GM19372 (cell line): ENCODE measurements at regions not wholly inside any gene's neighbourhood (a gene's known extent, or its start where the extent isn't known, plus 50 kb on each side); places are given as distances from the start of the nearest gene placed in this dataset.
"Not testable (repeated sequence)": the region's sequence is repeated elsewhere in the genome, so short reads cannot be mapped to it uniquely, and the experiment has no call there.

Experiments used
- ATAC-seq: cut with Tn5 transposase; IDR thresholded peaks from one replicate; pipeline ENCODE4 v1.9.1; 2021; ENCODE audit warnings: mild to moderate bottlenecking, low read depth, moderate library complexity; ENCODE audit not compliant: unreplicated experiment

- no peak for ATAC-seq
These were observed 244.5 kb upstream of the ANKRD30A start for GRCh38 chr10:36880898-36881297.

GRCh38 chr10:36872702-36873393 is 252.6 kb upstream of the ANKRD30A start:
- ATAC-seq: peak; percentile 72

DNA sequence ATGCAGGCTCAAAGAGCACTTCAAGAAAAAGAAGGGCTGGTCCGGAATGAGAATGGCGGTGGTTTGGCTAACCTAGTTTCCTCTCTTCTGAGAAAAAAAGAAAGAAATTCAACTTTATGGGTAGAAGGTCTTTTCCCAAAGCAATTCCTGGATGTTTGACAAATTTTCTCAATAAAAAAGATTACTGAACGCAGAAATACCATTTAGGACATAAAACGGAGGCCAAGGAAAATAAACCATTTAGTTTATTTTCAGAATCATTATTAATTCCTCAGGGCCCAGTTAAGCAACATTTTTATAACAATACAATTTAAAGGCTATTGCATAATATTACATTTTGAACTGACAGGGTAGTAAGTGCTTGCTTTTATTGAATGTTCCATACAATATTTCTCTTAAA is 284.6 kb upstream of the ANKRD30A start:
- no peak for ATAC-seq

DNA sequence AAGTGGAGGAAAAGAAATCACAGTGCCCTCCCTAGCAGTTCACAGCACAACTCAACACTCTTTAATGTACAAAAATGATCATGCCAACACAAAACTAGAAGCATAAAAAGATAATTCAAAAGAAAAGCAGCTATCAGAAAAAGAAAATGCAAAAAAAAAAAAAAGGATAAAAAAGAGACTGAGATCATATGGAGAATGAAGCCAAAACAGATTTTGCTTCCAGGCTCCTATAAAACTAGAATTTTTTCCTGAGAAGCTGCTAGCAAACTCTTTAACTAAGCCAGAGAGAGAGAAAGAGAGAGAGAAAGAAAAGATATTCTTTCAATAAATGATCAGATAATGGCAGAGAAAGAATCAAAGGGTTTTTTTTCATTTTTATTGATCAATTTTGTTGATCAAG is 288.0 kb upstream of the ANKRD30A start:
- ATAC-seq: no peak

DNA sequence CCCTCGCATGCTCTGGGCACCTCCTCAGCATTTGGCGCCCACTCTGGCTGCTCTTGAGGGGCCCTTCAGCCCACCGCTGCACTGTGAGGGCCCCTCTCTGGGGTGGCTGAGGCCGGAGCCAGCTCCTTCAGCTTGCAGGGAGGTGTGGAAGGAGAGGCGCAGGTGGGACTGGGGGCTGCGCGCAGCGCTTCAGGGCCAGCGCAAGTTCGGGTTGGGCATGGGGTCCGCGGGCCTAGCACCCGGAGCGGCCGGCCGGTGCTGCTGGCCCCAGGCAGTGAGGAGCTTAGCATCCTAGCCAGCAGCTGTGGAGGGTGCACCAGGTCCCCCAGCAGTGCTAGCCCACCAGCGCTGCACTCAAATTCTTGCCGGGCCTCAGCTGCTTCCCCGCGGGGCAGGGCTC is 305.6 kb upstream of the ANKRD30A start:
- ATAC-seq: no peak

DNA sequence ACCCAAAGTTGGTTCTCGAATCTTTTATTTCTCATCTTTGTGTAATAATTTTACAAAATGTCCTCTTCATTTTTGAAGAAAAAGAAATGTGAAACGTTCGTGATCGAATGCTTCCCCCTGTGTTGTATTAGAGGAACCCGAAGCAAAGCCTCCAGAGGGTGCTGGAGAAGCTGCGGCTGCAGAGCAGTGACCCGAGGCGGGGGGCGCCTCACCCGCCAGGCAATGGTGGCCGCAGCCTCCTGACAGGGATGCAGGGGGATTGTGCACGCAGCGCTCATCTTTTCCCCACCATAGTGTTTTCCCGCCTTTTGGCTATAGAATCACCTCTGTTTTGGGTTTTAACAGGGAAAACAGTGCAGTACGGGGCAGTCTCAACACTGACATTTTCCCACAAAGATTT is 307.5 kb upstream of the ANKRD30A start:
- no peak for ATAC-seq

GRCh38 chr10:36808625-36809362 is 316.6 kb upstream of the ANKRD30A start:
- no peak for ATAC-seq

DNA sequence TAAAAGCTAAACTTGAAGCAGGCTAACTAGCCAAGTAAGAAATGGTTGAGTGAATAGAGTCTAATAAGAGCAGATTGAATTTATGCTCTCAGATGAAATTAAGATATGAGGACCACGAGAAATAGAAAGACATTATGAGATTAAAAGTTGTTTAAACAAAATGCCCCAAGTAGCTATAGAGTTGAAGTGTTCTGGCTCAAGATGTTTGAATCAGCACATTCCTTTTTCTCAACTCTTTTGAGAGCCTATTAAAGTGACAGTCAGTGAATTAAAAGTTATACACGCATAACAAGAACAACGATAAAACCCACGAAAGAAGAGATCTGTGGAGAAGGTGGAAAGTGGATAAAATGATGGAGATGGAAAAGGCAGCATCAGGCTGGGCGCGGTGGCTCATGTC is 322.2 kb upstream of the ANKRD30A start:
- ATAC-seq: no peak

DNA sequence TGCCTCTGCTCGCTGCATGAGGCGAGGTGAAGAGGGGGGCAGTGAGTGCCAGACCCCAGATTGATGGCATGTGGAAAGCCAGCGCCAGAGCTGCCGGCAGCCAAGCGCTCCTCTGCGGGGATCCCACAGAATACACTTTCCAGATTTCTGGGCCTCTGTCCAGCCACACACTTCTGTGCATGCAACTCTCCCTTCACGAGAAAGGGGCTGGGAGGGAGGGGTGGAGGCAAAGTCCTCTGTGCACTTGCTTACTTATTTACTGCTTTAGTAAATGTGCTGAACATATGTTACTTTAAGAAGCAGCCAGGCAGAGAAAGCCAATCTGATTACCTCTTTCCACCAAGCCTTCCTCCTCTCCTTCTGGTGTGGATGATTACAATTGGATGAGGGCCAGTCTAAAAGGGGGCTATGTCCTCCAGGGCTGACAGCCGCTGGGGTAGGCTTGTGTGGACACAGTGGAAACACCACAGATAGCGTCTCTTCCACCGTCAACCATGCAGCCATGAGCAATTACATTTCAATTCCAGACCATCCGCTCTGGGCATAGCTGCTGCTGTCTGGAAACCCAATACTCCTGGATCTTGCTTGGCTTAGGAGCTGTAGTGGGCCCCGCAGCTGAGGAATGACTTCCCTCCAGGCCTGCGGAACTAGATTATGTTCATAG is 322.8 kb upstream of the ANKRD30A start:
- no peak for ATAC-seq

- ATAC-seq: no peak
These were observed 323.7 kb upstream of the ANKRD30A start for GRCh38 chr10:36801660-36802059.

DNA sequence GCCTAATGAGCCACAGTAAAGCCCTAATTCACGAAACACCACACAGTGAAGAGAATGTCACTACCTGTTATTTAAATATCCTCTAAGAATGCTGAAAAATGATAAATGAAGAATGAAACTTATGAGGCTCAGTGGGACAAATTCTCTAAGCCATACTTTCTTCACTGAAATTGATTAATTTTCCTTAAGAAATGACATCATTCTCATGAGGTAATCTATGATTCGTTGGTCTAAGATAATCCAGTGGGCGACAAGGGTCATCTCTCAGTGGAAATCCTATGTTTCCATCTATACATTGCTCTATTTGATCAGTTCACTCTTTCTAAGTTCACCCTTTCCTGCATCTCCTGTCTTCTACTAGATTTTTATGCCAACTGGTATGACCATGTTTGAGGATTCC is 330.4 kb upstream of the ANKRD30A start:
- ATAC-seq: no peak

- no peak for ATAC-seq
These were observed 335.4 kb upstream of the ANKRD30A start for GRCh38 chr10:36789974-36790373.

DNA sequence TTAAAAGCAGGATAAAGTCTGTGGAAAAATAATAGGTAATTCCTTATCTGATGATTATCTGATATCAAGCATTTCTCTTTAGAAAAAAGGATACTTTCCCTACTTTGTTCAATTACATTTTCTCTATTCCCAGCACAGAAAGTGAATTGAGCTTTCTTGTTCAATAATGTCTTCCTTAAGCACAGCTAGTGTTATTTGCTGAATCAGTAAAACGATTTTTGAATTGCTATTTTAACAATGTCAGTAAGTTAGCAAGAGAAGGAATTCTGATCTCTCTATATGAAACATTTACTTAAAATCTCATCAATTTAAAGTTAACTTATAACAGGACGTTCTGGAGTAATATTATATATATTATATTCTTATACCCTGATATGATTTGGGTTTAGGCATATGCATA is 337.2 kb upstream of the ANKRD30A start:
- ATAC-seq: no peak

GRCh38 chr10:36783400-36783799 is 342.0 kb upstream of the ANKRD30A start:
- ATAC-seq: no peak

DNA sequence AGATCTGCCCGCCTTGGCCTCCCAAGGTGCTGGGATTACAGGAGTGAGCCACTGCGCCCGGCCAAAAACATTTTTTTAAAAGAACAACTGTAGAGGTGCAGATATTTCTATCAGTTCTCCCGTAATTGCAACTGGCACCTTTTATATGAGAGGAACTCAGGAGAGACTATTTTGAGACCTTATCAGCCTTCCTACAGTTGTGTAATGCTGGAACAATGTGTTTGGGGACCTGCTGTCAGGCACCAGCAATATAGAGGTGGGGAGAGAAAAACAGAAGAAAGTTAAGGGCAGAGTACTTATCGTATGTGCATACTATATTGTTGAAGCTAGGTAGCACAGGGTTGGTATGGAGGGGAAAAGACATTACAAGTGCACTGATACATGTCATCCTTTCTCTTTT is 343.8 kb upstream of the ANKRD30A start:
- ATAC-seq: no peak

GRCh38 chr10:36780158-36780557 is 345.2 kb upstream of the ANKRD30A start:
- no peak for ATAC-seq

- ATAC-seq: no peak
These were observed 346.1 kb upstream of the ANKRD30A start for GRCh38 chr10:36779238-36779846.

DNA sequence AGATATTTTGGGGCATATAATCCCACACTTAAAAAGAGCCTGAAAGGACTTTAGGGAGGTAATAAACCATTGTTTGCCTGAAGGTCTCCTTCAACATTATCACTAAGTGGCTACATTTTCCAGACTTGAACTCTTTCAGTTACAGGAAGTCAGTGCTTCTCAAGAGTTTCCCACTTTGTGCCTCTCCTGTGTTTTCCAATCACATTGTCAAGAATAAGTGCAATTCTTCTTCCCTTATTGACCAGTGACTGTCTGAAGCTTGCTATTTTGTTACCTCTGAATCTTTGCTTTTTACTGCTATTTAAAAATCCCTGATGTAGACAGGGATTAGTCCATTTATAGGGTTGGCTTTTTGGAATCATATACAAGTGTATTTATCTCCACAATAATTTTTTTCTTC is 346.7 kb upstream of the ANKRD30A start:
- ATAC-seq: no peak

GRCh38 chr10:36773652-36774051 is 351.7 kb upstream of the ANKRD30A start:
- ATAC-seq: no peak

- ATAC-seq: no peak
These were observed 353.7 kb upstream of the ANKRD30A start for GRCh38 chr10:36771725-36772124.

DNA sequence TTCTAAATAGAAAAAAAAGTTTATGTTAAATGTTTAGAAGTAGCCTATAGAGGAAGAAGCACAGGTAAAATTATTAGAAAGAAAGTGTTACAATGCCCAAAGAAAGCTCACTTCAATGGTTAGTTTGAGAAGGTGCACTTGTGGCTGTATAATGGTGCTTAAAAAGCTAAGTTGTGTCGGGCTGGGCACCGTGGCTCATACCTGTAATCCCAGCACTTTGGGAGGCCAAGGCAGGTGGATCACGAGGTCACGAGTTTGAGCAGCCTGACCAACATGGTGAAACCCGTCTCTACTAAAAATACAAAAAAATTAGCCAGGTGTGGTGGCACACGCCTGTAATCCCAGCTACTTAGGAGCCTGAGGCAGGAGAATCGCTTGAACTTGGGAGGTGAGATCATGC is 355.7 kb upstream of the ANKRD30A start:
- ATAC-seq: not testable (repeated sequence)
